Stomach (tissue), 4 donors: ENCODE measurements at regions not wholly inside any gene's neighbourhood (a gene's known extent, or its start where the extent isn't known, plus 50 kb on each side); places are given as distances from the start of the nearest gene placed in this dataset.

Experiments
- CTCF ChIP-seq, 7 experiments: fragments of 450-650 bp in 4 of 7; fragments of 200-600 bp in 3 of 7; sonication (generic) in 3 of 7; IDR thresholded peaks; one replicate each; pipeline ENCODE4 v1.5.1; 2016 to 2019; ENCODE audit warnings: antibody characterized with exemption in 7 of 7, control low read depth in 2 of 7, mild to moderate bottlenecking in 1 of 7
- EP300 ChIP-seq: sonication (generic); formaldehyde crosslinking; IDR thresholded peaks from one replicate; pipeline ENCODE4 v1.6.1; 2017; ENCODE audit warnings: antibody characterized with exemption
- POLR2AphosphoS5 ChIP-seq, 3 donors: sonication (generic); formaldehyde crosslinking; IDR thresholded peaks; one replicate each; pipeline ENCODE4 v1.6.1; 2016; ENCODE audit warnings: antibody characterized with exemption in 3 of 3

GRCh38 chrX:75642811-75643361, 120.0 kb upstream of the ZDHHC15 start:
- TF ChIP-seq CTCF (IDR thresholded peaks at IDR 0.05) (no peak), POLR2AphosphoS5 (IDR thresholded peaks at IDR 0.05) (no peak), EP300 (no peak)
